ENCODE measurements at regions not wholly inside any gene's neighbourhood (a gene's known extent, or its start where the extent isn't known, plus 50 kb on each side); places are given as distances from the start of the nearest gene placed in this dataset.

- no peak overlapping the region for H3K4me3 ChIP-seq (ENCODE audit: low read length)
- TF ChIP-seq CTCF (IDR thresholded peaks at IDR 0.05; ENCODE audit: insufficient read depth, low read depth, low read length, missing control alignments): no peak
- no peak for DNase-seq (ENCODE audit: low read depth)
Measured at GRCh38 chr16:51474414-51475091, 323.5 kb upstream of the SALL1 start.

GRCh38 chr16:51473091-51473490 is 322.0 kb upstream of the SALL1 start:
- TF ChIP-seq CTCF (IDR thresholded peaks at IDR 0.05; ENCODE audit: insufficient read depth, low read depth, low read length, missing control alignments): no peak
- DNase-seq (ENCODE audit: low read depth): no peak
- H3K4me3 ChIP-seq (ENCODE audit: low read length): no peak overlapping the region

GRCh38 chr16:51470492-51470891 is 319.4 kb upstream of the SALL1 start:
- H3K4me3 ChIP-seq (ENCODE audit: low read length): no peak overlapping the region
- TF ChIP-seq CTCF (IDR thresholded peaks at IDR 0.05; ENCODE audit: insufficient read depth, low read depth, low read length, missing control alignments): no peak
- no peak for DNase-seq (ENCODE audit: low read depth)

- no peak for TF ChIP-seq CTCF (IDR thresholded peaks at IDR 0.05; ENCODE audit: insufficient read depth, low read depth, low read length, missing control alignments)
- no peak for DNase-seq (ENCODE audit: low read depth)
- no peak overlapping the region for H3K4me3 ChIP-seq (ENCODE audit: low read length)
Measured at GRCh38 chr16:51464996-51465395, 313.9 kb upstream of the SALL1 start.

GRCh38 chr16:51461255-51461654 is 310.2 kb upstream of the SALL1 start:
- H3K4me3 ChIP-seq (ENCODE audit: low read length): no peak overlapping the region
- no peak for TF ChIP-seq CTCF (IDR thresholded peaks at IDR 0.05; ENCODE audit: insufficient read depth, low read depth, low read length, missing control alignments)
- DNase-seq (ENCODE audit: low read depth): no peak

GRCh38 chr16:51458356-51459140 is 307.5 kb upstream of the SALL1 start:
- no peak for DNase-seq (ENCODE audit: low read depth)
- TF ChIP-seq CTCF (IDR thresholded peaks at IDR 0.05; ENCODE audit: insufficient read depth, low read depth, low read length, missing control alignments): no peak
- H3K4me3 ChIP-seq (ENCODE audit: low read length): no peak overlapping the region

Data from epithelial cell of esophagus (primary cell).